ENCODE measurements at regions not wholly inside any gene's neighbourhood (a gene's known extent, or its start where the extent isn't known, plus 50 kb on each side); places are given as distances from the start of the nearest gene placed in this dataset.

DNA sequence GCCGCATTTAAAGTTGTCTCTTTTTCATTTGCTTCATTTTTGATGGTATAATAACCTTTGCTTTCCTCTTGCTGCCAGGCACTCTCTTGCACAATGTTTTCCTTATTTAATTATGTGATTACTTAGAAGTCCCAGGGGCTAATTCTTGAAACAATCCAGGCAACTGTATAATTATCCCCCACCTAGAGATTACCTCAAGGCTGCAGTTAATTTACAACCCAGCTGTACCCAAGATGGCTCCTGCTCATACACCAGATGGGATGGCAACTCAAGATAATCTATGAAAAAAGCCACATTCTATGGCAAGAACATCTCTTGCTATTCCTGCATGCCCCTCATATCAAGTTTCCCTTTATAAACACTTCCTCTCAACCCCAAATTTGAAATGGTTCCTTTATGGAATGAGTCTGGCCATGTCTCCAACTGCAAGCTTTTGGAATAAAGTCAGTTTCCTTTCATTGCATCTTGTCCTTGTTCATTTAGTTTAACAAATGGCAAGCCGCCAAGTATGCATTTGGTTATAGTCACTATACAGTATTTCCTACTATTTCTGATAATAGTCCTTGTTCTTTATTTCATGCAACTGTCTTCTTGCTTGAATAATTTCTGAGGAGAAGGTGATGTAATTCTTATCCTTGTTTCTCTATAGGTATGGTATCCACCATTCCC, 1042.6 kb downstream of the PLA2G4A start:
- TF ChIP-seq, protein P1, sequence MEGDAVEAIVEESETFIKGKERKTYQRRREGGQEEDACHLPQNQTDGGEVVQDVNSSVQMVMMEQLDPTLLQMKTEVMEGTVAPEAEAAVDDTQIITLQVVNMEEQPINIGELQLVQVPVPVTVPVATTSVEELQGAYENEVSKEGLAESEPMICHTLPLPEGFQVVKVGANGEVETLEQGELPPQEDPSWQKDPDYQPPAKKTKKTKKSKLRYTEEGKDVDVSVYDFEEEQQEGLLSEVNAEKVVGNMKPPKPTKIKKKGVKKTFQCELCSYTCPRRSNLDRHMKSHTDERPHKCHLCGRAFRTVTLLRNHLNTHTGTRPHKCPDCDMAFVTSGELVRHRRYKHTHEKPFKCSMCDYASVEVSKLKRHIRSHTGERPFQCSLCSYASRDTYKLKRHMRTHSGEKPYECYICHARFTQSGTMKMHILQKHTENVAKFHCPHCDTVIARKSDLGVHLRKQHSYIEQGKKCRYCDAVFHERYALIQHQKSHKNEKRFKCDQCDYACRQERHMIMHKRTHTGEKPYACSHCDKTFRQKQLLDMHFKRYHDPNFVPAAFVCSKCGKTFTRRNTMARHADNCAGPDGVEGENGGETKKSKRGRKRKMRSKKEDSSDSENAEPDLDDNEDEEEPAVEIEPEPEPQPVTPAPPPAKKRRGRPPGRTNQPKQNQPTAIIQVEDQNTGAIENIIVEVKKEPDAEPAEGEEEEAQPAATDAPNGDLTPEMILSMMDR (IDR thresholded peaks at IDR 0.05), result no peak
- DNase-seq (ENCODE audit: low spot score) (no peak), ATAC-seq (ENCODE audit: low FRiP score) (no peak)

DNA sequence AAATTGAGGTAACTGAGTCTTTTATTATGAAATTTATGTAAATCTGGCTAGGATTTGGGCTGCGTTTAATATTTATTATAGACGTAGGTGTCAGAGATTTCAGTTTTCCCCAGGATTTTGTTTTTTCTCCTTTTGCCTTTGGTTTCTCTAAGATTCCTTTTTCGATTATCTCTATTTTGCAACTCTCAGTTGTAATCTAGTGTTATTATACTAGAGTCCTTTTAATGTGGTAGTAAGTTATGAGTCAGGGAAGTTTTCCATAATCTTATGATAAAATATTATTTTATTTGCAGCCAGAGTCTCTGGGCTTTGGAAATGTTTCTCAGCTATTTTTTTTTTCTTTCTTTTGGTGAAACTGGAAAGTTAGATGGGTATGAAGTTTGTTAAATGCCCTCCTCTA, 1043.8 kb downstream of the PLA2G4A start:
- no peak for DNase-seq (ENCODE audit: low spot score)
- ATAC-seq (ENCODE audit: low FRiP score), result peak; percentile 48
- TF ChIP-seq, protein P1 (IDR thresholded peaks at IDR 0.05), result no peak

DNA sequence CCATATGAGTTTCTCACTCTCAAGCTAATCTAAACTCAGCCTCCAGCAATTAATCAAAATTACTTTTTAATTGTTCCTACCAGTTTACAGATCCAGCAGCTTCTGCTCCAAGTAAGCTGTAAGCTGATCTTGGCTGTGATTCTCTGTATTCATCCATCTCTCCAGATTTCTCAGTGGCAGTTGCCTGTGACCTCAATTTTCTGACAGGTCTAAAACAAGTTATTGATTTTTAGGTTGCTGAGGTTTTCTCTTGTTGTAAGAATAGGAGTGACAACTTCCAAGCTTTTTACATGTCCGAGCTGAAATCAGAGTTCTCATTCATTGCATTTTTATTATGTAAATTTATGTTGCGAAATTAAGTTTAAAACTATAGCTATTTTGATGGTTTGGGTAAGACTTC, 1044.4 kb downstream of the PLA2G4A start:
- DNase-seq (ENCODE audit: low spot score), result no peak
- peak; percentile 32 for ATAC-seq (ENCODE audit: low FRiP score)
- TF ChIP-seq, protein P1 (IDR thresholded peaks at IDR 0.05), result no peak

DNA sequence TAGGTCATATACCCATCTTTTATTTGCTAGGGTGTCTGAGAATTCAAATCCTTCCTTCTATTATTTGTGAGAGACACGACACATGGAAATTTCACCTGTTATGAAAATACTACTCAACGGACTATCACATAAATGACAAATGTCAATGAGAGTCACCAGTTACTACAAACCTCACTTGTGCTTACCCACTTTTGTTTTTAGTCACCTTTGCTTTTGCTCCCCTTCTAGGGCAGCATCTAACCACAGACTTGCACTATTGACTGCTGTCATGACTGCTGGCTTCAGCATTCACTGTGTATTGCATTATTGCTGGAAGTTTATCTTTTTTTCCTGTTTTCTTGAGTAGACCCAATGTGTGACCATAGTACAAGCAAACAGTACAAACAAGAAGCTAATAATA, 1048.0 kb downstream of the PLA2G4A start:
- DNase-seq (ENCODE audit: low spot score), result no peak
- no peak for ATAC-seq (ENCODE audit: low FRiP score)
- TF ChIP-seq, protein P1 (IDR thresholded peaks at IDR 0.05), result no peak

DNA sequence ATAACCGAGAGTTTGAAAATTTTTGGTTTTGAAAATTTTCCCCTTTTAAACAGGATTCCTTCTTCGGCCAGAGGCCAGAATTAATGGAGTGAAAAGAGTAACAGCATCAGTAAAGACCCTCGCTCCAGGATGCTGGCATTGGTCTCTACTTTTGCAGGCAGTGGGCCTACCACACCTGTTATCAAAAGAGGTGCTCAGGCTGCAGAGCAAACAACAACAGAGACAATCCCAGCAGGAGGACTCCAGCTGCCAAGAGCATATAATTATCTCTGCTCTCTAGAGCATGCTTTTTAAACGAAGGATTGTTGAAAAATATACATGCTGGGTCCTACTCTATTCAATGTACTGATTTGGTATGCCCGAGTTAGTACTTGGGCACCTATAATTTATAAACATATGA, 1048.5 kb downstream of the PLA2G4A start:
- ATAC-seq (ENCODE audit: low FRiP score) (no peak), DNase-seq (ENCODE audit: low spot score) (no peak)
- TF ChIP-seq, protein P1 (IDR thresholded peaks at IDR 0.05), result no peak

DNA sequence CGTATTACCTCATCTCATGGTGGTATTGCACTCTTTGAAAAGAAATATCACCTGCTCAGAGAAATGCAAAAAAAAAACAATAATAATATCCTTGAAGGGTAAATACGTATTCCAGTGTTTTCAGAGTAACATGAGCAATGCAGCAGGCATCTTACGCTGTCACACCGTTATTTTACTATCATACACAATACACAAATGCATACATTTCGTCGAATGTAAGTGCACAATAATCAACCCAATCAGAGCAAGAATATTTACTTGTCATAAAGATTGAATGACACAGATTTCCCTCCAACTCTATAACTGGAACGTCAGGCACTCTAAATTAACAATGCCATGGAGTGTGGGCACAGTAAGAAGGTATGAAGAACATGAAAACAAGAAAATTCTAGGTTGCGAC, 1050.1 kb downstream of the PLA2G4A start:
- TF ChIP-seq, protein P1 (IDR thresholded peaks at IDR 0.05), result no peak
- DNase-seq (ENCODE audit: low spot score) (no peak), ATAC-seq (ENCODE audit: low FRiP score) (no peak)

DNA sequence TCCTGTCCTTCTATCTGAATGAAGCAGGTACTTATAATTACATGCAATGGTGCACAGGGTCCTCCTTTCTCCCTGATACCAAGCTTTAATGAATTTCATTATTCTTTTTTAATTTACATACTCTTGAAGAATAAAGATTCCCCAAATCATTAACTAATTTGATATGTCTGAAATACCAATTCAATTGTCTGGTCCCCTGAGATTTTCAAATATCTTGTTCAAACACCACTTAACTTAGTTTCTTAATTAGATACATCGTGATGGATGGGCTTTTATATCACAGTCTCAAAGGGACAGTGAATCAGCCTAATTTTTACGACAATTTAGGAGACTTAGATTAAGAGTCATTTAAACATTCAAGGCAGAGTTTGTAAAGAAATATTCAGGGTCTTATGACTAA, 1054.6 kb downstream of the PLA2G4A start:
- no peak for ATAC-seq (ENCODE audit: low FRiP score)
- TF ChIP-seq, protein P1 (IDR thresholded peaks at IDR 0.05), result no peak
- DNase-seq (ENCODE audit: low spot score), result no peak

Data from omental fat pad (tissue), 3 donors.